ENCODE measurements at regions not wholly inside any gene's neighbourhood (a gene's known extent, or its start where the extent isn't known, plus 50 kb on each side); places are given as distances from the start of the nearest gene placed in this dataset.
"Not testable (repeated sequence)": the region's sequence is repeated elsewhere in the genome, so short reads cannot be mapped to it uniquely, and the experiment has no call there.

DNA sequence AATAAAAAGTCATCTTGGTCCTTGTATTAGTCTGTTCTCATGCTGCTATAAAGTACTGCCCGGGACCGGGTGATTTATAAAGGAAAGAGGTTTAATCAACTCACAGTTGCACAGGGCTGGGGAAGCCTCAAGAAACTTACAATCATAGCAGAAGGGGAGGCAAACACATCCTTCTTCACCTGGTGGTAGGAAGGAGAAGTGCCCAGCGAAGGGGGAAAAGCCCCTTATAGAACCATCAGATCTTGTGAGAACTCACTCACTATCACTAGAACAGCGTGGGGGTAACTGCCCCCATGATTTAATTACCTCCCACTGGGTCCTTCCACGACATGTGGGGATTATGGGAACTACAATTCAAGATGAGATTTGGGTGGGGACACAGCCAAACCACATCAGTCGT, 215.0 kb downstream of the CDRT15L2 start:
- not testable (repeated sequence) for TF ChIP-seq CTCF, POLR2A, EP300 (IDR thresholded peaks at IDR 0.05)

Measured in tibial nerve (tissue), 4 donors.